ENCODE measurements at regions not wholly inside any gene's neighbourhood (a gene's known extent, or its start where the extent isn't known, plus 50 kb on each side); places are given as distances from the start of the nearest gene placed in this dataset.
A peak's percentile ranks its signal among the peaks of the same experiment; 100 is the strongest.

DNA sequence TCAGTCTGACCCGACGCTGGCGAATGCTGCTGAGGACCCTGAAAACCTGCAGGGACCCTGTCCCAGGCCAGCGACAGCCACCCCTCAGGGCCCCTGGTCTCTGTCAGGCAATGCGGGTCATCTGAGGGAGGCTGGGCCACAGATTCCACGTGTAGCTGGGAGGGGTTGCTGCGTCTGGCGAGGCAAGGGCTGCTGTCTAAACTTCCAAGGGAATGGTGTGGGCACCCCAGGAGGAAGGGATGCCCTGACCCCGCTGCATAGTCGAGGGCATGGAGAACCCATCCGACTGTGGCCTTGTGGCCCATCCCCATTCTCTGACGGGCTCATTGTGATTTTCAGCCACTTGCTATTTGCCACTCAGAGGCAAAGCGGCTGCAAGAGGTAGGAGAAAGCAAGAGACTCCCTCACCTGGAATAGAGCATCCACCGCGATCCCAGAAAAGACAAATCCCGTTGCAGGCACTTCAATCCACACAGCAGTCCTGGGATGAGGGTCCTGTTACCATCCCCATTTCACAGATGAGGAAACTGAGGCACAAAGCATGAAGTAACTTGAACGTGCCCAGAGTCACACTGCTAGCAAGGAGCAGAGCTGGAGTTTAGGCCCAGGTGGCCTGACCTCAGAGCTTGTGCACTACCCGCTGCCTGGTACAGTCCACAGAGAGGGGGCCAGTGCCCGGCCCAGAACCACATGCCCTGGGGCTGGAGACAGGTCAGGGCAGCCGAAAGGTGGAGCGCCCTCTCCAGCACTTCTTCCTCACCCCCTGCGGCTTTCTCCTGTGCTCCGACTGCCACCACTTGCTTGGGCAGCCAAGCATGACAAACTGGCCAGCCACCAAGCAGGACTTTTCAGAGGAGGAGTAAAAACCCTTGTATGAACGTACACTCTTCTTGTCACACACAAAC is 163.8 kb upstream of the KLF14 start:
- DNase-seq (ENCODE audit: low spot score), result no peak

GRCh38 chr7:130899071-130899560 is 165.1 kb upstream of the KLF14 start:
- DNase-seq (ENCODE audit: low spot score), result no peak

- DNase-seq (ENCODE audit: low spot score), result no peak
These were observed 165.8 kb upstream of the KLF14 start for GRCh38 chr7:130899638-130900401.

GRCh38 chr7:130900471-130901076 is 166.6 kb upstream of the KLF14 start:
- no peak for DNase-seq (ENCODE audit: low spot score)

- no peak for DNase-seq (ENCODE audit: low spot score)
These were observed 167.3 kb upstream of the KLF14 start for GRCh38 chr7:130901209-130901783.

- no peak for DNase-seq (ENCODE audit: low spot score)
These were observed 168.8 kb upstream of the KLF14 start for GRCh38 chr7:130902755-130903357.

DNA sequence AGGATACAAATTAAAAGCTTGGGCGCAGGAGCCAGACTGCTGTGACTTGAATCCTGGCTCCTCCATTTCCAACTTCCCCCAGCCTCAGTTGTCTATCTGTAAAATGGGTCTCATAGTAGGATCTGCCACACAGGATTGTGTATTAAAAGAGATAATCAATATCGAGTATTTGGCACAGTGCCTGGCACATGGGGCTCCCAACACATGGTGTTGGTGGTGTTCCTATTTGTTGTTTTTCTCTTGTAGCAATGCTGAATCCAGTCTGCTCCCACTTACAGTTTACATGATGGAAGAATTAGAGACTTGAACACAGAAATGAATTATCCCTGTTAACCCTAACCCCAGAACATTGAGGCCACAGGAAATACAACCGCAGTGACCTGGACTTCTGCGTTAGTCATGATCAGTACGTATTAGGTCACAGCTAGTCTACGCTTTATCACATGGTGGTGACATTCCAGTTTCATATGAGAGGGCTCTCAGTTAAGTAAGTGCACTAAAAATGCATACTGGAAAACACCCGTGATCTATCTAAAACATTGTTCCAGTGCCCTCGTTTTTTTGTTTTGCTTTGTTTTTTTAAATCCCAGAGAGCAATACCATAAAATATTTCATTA is 169.5 kb upstream of the KLF14 start:
- DNase-seq (ENCODE audit: low spot score), result no peak

GRCh38 chr7:130904031-130904757 is 170.2 kb upstream of the KLF14 start:
- no peak for DNase-seq (ENCODE audit: low spot score)

DNA sequence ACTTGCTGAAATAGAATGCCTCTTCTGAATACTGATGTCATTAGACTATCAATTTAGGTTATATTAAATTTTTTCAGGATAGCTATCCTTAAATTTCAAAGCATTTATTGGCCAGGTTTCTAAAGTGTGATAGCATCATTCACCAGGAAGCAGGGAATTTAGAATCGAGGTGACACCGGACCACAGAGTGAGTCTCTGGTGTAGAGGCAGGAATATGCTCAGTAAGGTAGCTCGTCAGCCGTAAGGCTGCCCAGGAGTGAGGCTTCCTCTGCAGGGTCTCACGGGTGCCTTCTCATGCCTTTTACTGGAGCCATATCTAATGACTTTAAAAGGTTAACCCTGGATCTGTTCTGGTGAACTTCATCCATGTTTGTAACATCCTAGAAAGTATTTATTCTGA is 170.8 kb upstream of the KLF14 start:
- DNase-seq (ENCODE audit: low spot score), result no peak

- no peak for DNase-seq (ENCODE audit: low spot score)
These were observed 172.6 kb upstream of the KLF14 start for GRCh38 chr7:130906575-130906974.

DNA sequence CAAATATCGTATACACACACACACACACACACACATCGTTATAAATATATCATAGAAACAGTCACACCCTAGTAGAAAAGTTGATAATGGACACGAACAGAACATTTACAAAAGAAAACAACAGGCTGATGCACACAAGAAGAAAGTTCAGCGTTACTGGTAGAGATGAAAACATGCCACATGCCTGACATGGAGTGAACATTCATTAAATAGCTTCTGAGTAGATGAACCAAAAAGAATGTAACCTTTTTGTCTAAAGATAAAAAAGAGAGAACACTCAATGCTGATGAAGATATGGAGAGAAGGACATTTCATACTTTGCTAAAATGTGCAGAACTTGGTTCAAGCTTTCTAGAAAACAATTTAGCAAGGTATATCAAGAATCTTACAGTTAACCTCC is 173.4 kb upstream of the KLF14 start:
- DNase-seq (ENCODE audit: low spot score), result no peak

DNA sequence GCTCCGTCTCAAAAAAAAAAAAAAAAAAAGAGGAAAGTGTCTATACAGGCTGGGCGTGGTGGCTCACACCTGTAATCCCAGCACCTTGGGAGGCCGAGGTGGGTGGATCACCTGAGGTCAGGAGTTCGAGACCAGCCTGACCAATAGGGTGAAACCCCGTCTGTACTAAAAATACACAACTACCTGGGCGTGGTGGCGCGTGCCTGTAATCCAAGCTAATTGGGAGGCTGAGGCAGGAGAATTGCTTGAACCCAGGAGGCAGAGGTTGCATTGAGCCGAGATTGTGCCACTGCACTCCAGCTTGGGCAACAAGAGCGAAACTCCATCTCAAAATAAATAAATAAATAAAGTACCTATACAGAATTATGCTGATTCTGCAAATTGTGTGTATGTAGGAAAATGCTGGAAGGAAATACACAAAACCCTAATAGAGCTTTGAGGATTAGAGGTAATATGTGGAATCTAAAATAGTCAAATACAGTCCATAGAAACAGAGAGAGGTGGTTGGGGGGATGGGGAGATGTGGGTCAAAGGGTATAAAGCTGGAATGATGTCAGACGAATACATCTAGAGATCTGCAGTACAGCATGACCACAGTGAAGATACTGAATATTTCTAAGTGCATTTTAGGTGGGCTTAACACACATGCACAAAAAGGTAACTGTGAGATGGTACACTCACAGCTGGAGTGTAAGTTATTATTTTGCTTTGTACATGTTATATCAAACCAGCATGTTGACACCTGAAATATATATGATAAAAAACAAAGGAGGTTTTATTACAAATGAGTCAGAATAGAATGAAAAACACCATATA is 174.5 kb upstream of the KLF14 start:
- no peak for DNase-seq (ENCODE audit: low spot score)

DNA sequence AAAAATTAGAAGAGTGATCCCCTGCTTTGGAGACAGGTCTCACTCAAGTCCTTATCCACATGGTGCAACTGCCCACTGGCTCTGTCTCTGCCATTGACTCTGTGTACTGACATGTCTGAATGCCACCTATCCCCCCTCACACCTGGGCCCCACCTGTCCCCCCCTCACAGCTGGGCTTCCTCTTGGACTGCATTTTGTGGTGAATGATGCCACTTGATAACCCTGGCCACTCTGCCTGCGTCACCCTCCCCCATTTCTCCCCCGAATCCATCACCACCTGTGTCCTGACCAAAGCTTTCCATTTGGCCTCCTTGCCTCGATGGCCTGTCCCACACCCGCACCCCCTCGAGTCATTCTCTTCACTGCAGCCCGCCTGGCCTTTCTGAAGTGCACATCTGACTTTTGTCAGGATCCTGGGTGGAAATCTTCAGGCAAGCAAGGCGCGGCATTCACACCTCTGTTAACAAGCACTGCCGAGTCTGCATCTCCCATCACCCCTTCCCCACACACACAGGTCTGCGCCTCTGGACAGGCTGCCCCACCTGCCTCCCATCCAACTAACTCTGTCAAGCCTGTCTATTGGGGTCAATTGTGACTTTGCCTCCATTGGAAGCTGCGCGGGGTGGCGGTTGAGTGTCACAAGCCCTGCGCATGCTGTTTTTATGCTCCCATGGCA is 175.3 kb upstream of the KLF14 start:
- DNase-seq (ENCODE audit: low spot score), result no peak

- peak; percentile 42 for DNase-seq (ENCODE audit: low spot score)
These were observed 176.1 kb upstream of the KLF14 start for GRCh38 chr7:130909881-130910672.

DNA sequence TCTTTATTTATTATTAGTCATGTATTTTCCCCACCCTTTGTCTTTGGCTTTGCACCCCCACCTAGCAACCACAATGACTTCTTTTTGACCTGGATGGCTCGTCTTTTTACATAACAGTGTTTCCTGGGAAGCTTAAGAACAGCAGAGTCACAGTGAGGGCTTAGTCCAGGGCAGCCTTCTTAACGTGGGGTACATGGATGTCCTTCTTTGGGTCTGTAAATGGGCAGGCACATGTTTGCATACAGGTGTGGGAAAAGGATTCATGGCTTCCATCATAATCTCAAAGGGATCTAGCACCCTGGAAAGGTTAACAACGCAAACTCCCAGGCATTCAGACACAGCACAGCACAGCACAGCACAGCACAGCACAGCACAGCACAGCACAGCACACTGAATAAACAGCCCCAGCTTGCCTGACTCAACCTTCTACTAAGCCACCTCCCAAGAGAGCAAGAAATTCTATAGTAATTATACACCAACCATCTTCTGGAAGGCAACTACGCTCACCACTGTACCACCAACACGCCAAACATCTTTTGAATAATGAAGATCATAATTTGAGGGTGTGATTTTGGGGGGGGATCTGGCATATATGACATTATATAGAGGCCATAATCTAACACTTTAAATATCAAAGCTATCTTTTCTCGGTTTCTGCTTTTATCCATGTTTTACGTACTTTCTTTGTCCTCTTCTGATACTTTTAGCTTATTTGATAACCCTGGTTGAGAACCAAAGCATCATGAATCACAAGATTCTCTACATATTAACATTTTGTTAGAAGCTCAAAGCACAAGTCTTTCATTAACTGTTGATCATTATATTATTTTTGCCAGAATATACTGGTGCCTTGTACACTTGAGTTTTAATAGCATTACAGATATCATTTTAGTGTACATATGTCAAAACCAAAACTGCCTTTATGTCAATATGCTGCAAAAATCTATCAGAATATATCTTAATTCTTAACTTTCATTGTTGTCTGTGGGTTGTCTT is 177.2 kb upstream of the KLF14 start:
- no peak for DNase-seq (ENCODE audit: low spot score)

DNA sequence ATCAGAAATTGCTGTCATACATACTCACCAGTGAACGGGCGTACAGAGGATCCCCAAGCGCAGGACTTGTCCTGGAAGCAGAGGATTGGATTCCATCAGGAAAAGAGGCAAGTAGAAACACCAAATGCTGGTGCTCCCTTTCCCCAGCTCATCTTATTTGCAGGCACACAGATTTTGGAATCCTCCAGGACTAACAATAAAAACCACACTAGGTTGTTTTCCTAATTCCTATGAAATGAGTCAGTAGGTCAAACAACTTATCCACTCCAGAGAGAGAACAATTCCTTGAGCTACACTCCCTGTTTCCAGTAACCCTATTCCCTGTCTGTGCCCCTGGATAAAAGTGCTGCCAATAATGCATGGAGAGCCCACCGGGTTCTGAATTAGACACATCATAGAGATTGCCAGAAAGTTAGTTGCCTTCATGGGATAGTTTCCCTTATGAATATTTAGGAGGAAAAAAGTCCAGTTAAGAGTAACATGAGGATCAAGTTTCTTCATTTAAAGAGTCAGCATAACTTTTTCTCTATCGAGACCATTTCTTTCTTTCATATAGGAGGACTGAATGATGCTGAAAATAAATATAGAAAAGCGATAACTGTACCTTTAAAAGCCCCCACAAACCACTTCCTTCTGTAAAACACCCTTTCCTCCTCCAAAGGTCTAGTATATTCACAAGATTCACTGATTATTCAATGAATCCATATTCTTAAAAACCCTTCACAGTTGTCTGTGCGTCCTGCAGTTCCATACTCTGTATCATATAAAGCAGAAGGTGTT is 178.3 kb upstream of the KLF14 start:
- no peak for DNase-seq (ENCODE audit: low spot score)

Measured in CD4-positive, alpha-beta T cell treated with Interleukin-2 at 100 ng/mL for 4 hours (primary cell).